ENCODE measurements at regions not wholly inside any gene's neighbourhood (a gene's known extent, or its start where the extent isn't known, plus 50 kb on each side); places are given as distances from the start of the nearest gene placed in this dataset.
A peak's percentile ranks its signal among the peaks of the same experiment; 100 is the strongest.
"Not testable (repeated sequence)": the region's sequence is repeated elsewhere in the genome, so short reads cannot be mapped to it uniquely, and the experiment has no call there.

- DNase-seq, result no peak
Measured at GRCh38 chr4:123603165-123603564, 206.6 kb downstream of the SPRY1 start.

GRCh38 chr4:123605797-123606196, 209.2 kb downstream of the SPRY1 start:
- DNase-seq, result not testable (repeated sequence)

GRCh38 chr4:123606336-123606735, 209.7 kb downstream of the SPRY1 start:
- DNase-seq, result no peak

- DNase-seq, result peak in 1 of 5 donors; percentile 65
Measured at GRCh38 chr4:123606946-123607542, 210.4 kb downstream of the SPRY1 start.

- DNase-seq, result no peak
Measured at GRCh38 chr4:123609829-123610228, 213.2 kb downstream of the SPRY1 start.

- no peak for DNase-seq
Measured at GRCh38 chr4:123613586-123614344, 217.2 kb downstream of the SPRY1 start.

GRCh38 chr4:123615901-123616300, 219.3 kb downstream of the SPRY1 start:
- DNase-seq, result no peak

GRCh38 chr4:123616951-123617461, 220.4 kb downstream of the SPRY1 start:
- peak; percentile 11 to 62 (median 45) for DNase-seq

GRCh38 chr4:123617791-123618190, 221.2 kb downstream of the SPRY1 start:
- DNase-seq, result no peak

GRCh38 chr4:123618606-123619005, 222.0 kb downstream of the SPRY1 start:
- no peak for DNase-seq

GRCh38 chr4:123619326-123619725, 222.7 kb downstream of the SPRY1 start:
- DNase-seq, result no peak

GRCh38 chr4:123619895-123620294, 223.3 kb downstream of the SPRY1 start:
- DNase-seq, result no peak

- no peak for DNase-seq
Measured at GRCh38 chr4:123621072-123621705, 224.6 kb downstream of the SPRY1 start.

- no peak for DNase-seq
Measured at GRCh38 chr4:123622572-123622971, 226.0 kb downstream of the SPRY1 start.

GRCh38 chr4:123623611-123624010, 227.0 kb downstream of the SPRY1 start:
- DNase-seq, result no peak

GRCh38 chr4:123624959-123625358, 228.4 kb downstream of the SPRY1 start:
- peak in 1 of 5 donors; percentile 57 for DNase-seq

- no peak for DNase-seq
Measured at GRCh38 chr4:123628288-123628687, 231.7 kb downstream of the SPRY1 start.

- no peak for DNase-seq
Measured at GRCh38 chr4:123631786-123632692, 235.4 kb downstream of the SPRY1 start.

- no peak for DNase-seq
Measured at GRCh38 chr4:123632693-123633030, 236.1 kb downstream of the SPRY1 start.

- no peak for DNase-seq
Measured at GRCh38 chr4:123638834-123639233, 242.2 kb downstream of the SPRY1 start.

- DNase-seq, result peak in 1 of 5 donors; percentile 21
Measured at GRCh38 chr4:123640271-123640670, 243.7 kb downstream of the SPRY1 start.

GRCh38 chr4:123640824-123641223, 244.2 kb downstream of the SPRY1 start:
- no peak for DNase-seq

GRCh38 chr4:123643691-123644090, 247.1 kb downstream of the SPRY1 start:
- no peak for DNase-seq
